ENCODE measurements at regions not wholly inside any gene's neighbourhood (a gene's known extent, or its start where the extent isn't known, plus 50 kb on each side); places are given as distances from the start of the nearest gene placed in this dataset.

DNA sequence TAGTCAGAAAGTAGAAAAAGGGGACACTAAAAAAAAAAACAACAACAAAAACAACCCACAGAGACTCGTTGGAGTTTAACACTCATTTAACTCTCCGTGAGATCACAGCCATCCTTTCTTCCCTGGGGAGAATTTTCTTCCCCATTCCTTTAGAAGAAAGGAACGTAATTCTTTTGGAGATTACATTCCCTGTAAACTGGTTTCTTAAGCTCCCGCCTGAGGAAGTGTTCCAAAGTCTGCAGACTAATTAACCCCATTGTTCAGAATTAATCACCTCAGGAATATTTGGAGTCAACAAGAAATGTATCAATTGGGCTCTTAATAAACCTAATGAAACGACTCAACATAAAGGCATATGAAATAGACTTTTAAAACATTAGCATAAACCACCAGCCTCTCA is 228.2 kb upstream of the CSF3R start:
- TF ChIP-seq, protein P1, sequence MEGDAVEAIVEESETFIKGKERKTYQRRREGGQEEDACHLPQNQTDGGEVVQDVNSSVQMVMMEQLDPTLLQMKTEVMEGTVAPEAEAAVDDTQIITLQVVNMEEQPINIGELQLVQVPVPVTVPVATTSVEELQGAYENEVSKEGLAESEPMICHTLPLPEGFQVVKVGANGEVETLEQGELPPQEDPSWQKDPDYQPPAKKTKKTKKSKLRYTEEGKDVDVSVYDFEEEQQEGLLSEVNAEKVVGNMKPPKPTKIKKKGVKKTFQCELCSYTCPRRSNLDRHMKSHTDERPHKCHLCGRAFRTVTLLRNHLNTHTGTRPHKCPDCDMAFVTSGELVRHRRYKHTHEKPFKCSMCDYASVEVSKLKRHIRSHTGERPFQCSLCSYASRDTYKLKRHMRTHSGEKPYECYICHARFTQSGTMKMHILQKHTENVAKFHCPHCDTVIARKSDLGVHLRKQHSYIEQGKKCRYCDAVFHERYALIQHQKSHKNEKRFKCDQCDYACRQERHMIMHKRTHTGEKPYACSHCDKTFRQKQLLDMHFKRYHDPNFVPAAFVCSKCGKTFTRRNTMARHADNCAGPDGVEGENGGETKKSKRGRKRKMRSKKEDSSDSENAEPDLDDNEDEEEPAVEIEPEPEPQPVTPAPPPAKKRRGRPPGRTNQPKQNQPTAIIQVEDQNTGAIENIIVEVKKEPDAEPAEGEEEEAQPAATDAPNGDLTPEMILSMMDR (IDR thresholded peaks at IDR 0.05): no peak
- no peak for TF ChIP-seq EZH2 (IDR thresholded peaks at IDR 0.05; ENCODE audit: borderline replicate concordance, insufficient read depth, low read depth, low read length, poor library complexity, severe bottlenecking)

All from B cell (primary cell).